ENCODE measurements at regions not wholly inside any gene's neighbourhood (a gene's known extent, or its start where the extent isn't known, plus 50 kb on each side); places are given as distances from the start of the nearest gene placed in this dataset.

GRCh38 chr10:113470372-113471240, 82.2 kb upstream of the HABP2 start:
- H3K27ac ChIP-seq (ENCODE audit: low read depth, low read length): no peak overlapping the region
- no peaks in the 10 kb centered on the region for H3K36me3 ChIP-seq (ENCODE audit: insufficient read depth, low read length)
- Mint-ChIP-seq H3K4me3 (no peak overlapping the region), H3K36me3 (no peaks in the 10 kb centered on the region), H3K27me3 (peaks cover 6 to 14% of the 10 kb centered on the region in 2 donors), H3K9me3 (peaks cover 0 to 3% (median 2%) of the 10 kb centered on the region in 5 donors), H3K27ac (no peak overlapping the region), H3K4me1 (no peaks in the 10 kb centered on the region)
- no peak overlapping the region for H3K4me3 ChIP-seq (ENCODE audit: low read length)
- no peaks in the 10 kb centered on the region for H3K9me3 ChIP-seq (ENCODE audit: low read length)
- ChIA-PET CTCF (no interaction called here), POLR2A (no interaction called here)
- no peak for DNase-seq
- no peaks in the 10 kb centered on the region for H3K4me1 ChIP-seq (ENCODE audit: insufficient read depth, low read length)
- H3K27me3 ChIP-seq (ENCODE audit: insufficient read depth, low read length, poor library complexity, severe bottlenecking): no peaks in the 10 kb centered on the region

GRCh38 chr10:113471241-113471996, 81.4 kb upstream of the HABP2 start:
- Histone ChIP-seq H3K36me3 (ENCODE audit: insufficient read depth, low read length) (no peaks in the 10 kb centered on the region), H3K4me3 (ENCODE audit: low read length) (no peak overlapping the region), H3K27ac (ENCODE audit: low read depth, low read length) (no peak overlapping the region), H3K4me1 (ENCODE audit: insufficient read depth, low read length) (no peaks in the 10 kb centered on the region), H3K27me3 (ENCODE audit: insufficient read depth, low read length, poor library complexity, severe bottlenecking) (no peaks in the 10 kb centered on the region), H3K9me3 (ENCODE audit: low read length) (no peaks in the 10 kb centered on the region)
- H3K36me3 Mint-ChIP-seq: no peaks in the 10 kb centered on the region
- ChIA-PET CTCF (no interaction called here), POLR2A (no interaction called here)
- H3K9me3 Mint-ChIP-seq: peaks cover 0 to 4% (median 0%) of the 10 kb centered on the region in 5 donors
- H3K4me3 Mint-ChIP-seq: no peak overlapping the region
- H3K4me1 Mint-ChIP-seq: no peaks in the 10 kb centered on the region
- no peak overlapping the region for H3K27ac Mint-ChIP-seq
- peaks cover 3 to 18% of the 10 kb centered on the region in 2 donors for H3K27me3 Mint-ChIP-seq
- DNase-seq: no peak

DNA sequence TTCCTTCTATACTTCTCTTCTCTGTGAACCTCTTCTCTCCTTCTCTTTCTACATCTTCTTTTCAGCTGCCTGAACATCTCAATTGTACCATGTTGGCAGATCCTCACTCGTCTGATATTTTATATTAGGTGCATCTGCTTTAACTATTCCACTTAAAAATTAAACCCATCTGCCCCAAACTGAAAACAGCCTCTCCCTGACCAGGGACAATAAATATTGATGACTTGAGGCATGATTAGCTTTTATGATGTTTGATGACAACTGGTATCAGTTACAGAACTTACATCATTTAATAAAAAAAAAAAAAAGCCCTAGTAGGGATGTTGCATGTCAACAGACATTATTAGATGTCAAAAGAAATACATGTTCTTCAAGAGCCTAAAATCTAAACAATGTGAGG, 79.8 kb upstream of the HABP2 start:
- ChIA-PET CTCF (no interaction called here), POLR2A (no interaction called here)
- peaks cover 3 to 15% of the 10 kb centered on the region in 2 donors for H3K27me3 Mint-ChIP-seq
- H3K9me3 ChIP-seq (ENCODE audit: low read length): no peaks in the 10 kb centered on the region
- no peaks in the 10 kb centered on the region for H3K36me3 ChIP-seq (ENCODE audit: insufficient read depth, low read length)
- peaks cover 0 to 4% (median 1%) of the 10 kb centered on the region in 5 donors for H3K9me3 Mint-ChIP-seq
- no peaks in the 10 kb centered on the region for H3K27me3 ChIP-seq (ENCODE audit: insufficient read depth, low read length, poor library complexity, severe bottlenecking)
- no peak overlapping the region for H3K27ac Mint-ChIP-seq
- no peaks in the 10 kb centered on the region for H3K36me3 Mint-ChIP-seq
- no peak overlapping the region for H3K4me3 Mint-ChIP-seq
- no peak overlapping the region for H3K4me3 ChIP-seq (ENCODE audit: low read length)
- H3K4me1 Mint-ChIP-seq: no peaks in the 10 kb centered on the region
- H3K4me1 ChIP-seq (ENCODE audit: insufficient read depth, low read length): no peaks in the 10 kb centered on the region
- DNase-seq: no peak
- H3K27ac ChIP-seq (ENCODE audit: low read depth, low read length): no peak overlapping the region

DNA sequence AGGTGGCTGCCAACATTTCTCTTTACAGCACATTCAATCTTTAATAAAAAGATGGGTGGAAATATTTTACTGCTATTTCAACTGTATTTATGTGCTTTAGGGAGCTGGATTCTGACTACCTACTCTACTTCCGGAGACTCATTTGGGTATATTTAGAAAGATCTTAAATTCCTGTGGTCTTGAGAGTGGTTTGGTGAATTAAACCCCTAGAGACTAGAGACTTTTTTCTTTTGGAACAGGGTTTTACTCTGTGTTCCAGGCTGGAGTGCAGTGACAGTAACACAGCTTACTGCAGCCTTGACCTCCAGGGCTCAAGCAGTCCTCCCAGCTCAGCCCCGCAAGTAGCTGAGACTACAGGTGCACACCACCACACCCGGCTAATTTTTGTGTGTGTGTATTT, 79.0 kb upstream of the HABP2 start:
- CTCF ChIA-PET: no interaction called here
- H3K27me3 Mint-ChIP-seq: peaks cover 5 to 15% of the 10 kb centered on the region in 2 donors
- H3K4me1 Mint-ChIP-seq: no peaks in the 10 kb centered on the region

DNA sequence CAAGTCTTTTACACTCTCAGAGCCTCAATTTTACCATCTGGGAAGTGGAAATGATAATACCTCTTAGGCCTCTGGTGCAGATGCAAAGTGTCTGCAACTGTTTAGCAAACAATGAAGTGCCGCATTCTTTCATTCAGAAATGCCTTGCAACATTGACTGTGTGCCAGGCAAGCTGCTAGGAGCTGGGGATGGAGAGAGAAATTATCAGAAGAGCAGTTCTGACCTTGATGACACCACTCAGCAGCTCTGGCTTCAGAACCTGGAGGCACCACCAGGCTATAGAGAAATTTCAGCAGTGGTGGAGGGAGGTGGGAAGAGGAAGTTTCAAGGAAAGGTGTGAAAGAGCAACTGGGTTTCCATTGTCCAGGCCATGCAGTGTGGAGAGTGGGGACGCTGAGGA, 78.1 kb upstream of the HABP2 start:
- ChIA-PET CTCF (no interaction called here), POLR2A (no interaction called here)
- peaks cover under 1 to 16% (median 13%) of the 10 kb centered on the region in 5 donors for H3K9me3 Mint-ChIP-seq

More for the DNA sequence above, 79.0 kb upstream of the HABP2 start:
- no peaks in the 10 kb centered on the region for H3K27me3 ChIP-seq (ENCODE audit: insufficient read depth, low read length, poor library complexity, severe bottlenecking)
- H3K4me3 ChIP-seq (ENCODE audit: low read length): no peak overlapping the region
- no peak overlapping the region for H3K27ac ChIP-seq (ENCODE audit: low read depth, low read length)
- no peak for DNase-seq
- Mint-ChIP-seq H3K9me3 (peaks cover 0 to 12% (median 6%) of the 10 kb centered on the region in 5 donors), H3K36me3 (no peaks in the 10 kb centered on the region), H3K27ac (no peak overlapping the region), H3K4me3 (no peak overlapping the region)
- H3K9me3 ChIP-seq (ENCODE audit: low read length): no peaks in the 10 kb centered on the region
- H3K36me3 ChIP-seq (ENCODE audit: insufficient read depth, low read length): no peaks in the 10 kb centered on the region
- POLR2A ChIA-PET: no interaction called here
- H3K4me1 ChIP-seq (ENCODE audit: insufficient read depth, low read length): no peaks in the 10 kb centered on the region

GRCh38 chr10:113475381-113475807, 77.5 kb upstream of the HABP2 start:
- CTCF ChIA-PET: no interaction called here
- no peaks in the 10 kb centered on the region for H3K27me3 ChIP-seq (ENCODE audit: insufficient read depth, low read length, poor library complexity, severe bottlenecking)
- H3K27ac ChIP-seq (ENCODE audit: low read depth, low read length): no peak overlapping the region
- no peak overlapping the region for H3K4me3 ChIP-seq (ENCODE audit: low read length)
- H3K4me3 Mint-ChIP-seq: no peak overlapping the region
- H3K27me3 Mint-ChIP-seq: peaks cover 5 to 15% of the 10 kb centered on the region in 2 donors
- no peak overlapping the region for H3K27ac Mint-ChIP-seq
- no peaks in the 10 kb centered on the region for H3K4me1 Mint-ChIP-seq
- DNase-seq: no peak
- H3K9me3 ChIP-seq (ENCODE audit: low read length): no peaks in the 10 kb centered on the region
- no peaks in the 10 kb centered on the region for H3K36me3 ChIP-seq (ENCODE audit: insufficient read depth, low read length)
- POLR2A ChIA-PET: no interaction called here
- H3K4me1 ChIP-seq (ENCODE audit: insufficient read depth, low read length): no peaks in the 10 kb centered on the region
- H3K9me3 Mint-ChIP-seq: peaks cover 3 to 22% (median 19%) of the 10 kb centered on the region in 5 donors
- no peaks in the 10 kb centered on the region for H3K36me3 Mint-ChIP-seq

More for the DNA sequence above, 78.1 kb upstream of the HABP2 start:
- Histone ChIP-seq H3K27ac (ENCODE audit: low read depth, low read length) (no peak overlapping the region), H3K4me1 (ENCODE audit: insufficient read depth, low read length) (no peaks in the 10 kb centered on the region), H3K9me3 (ENCODE audit: low read length) (no peaks in the 10 kb centered on the region), H3K36me3 (ENCODE audit: insufficient read depth, low read length) (no peaks in the 10 kb centered on the region), H3K27me3 (ENCODE audit: insufficient read depth, low read length, poor library complexity, severe bottlenecking) (no peaks in the 10 kb centered on the region), H3K4me3 (ENCODE audit: low read length) (no peak overlapping the region)
- H3K4me3 Mint-ChIP-seq: no peak overlapping the region
- no peaks in the 10 kb centered on the region for H3K36me3 Mint-ChIP-seq
- peaks cover 5 to 15% of the 10 kb centered on the region in 2 donors for H3K27me3 Mint-ChIP-seq
- no peak overlapping the region for H3K27ac Mint-ChIP-seq
- H3K4me1 Mint-ChIP-seq: no peaks in the 10 kb centered on the region
- no peak for DNase-seq

DNA sequence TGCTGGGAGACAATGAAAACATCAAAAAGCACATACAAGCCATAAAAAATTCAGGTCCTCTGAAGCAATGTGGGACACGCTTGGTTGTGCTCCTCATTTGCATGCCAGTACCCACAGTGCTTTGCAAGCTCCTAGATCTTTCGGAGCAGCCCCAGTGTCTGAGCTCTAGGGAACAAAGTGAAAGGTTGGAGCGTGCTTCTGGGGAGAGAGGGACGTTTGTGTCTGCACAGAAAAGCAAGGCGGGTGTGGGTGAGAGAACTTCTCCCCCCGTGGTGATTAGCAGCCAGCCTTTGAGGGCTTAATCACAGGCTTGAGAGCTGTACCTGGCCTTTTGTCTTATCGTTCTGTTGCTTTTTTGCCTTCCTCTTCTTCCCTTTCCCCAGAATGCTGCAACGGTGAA, 76.7 kb upstream of the HABP2 start:
- Mint-ChIP-seq H3K36me3 (no peaks in the 10 kb centered on the region), H3K27me3 (peaks cover 5 to 15% of the 10 kb centered on the region in 2 donors), H3K4me1 (no peaks in the 10 kb centered on the region), H3K9me3 (peaks cover 3 to 24% (median 21%) of the 10 kb centered on the region in 5 donors), H3K4me3 (no peak overlapping the region), H3K27ac (no peak overlapping the region)
- Histone ChIP-seq H3K36me3 (ENCODE audit: insufficient read depth, low read length) (no peaks in the 10 kb centered on the region), H3K27me3 (ENCODE audit: insufficient read depth, low read length, poor library complexity, severe bottlenecking) (no peaks in the 10 kb centered on the region), H3K4me1 (ENCODE audit: insufficient read depth, low read length) (no peaks in the 10 kb centered on the region), H3K4me3 (ENCODE audit: low read length) (no peak overlapping the region), H3K27ac (ENCODE audit: low read depth, low read length) (no peak overlapping the region), H3K9me3 (ENCODE audit: low read length) (no peaks in the 10 kb centered on the region)
- POLR2A ChIA-PET: no interaction called here
- DNase-seq: no peak
- CTCF ChIA-PET: no interaction called here

- no peak for DNase-seq
- Histone ChIP-seq H3K4me1 (ENCODE audit: insufficient read depth, low read length) (no peaks in the 10 kb centered on the region), H3K9me3 (ENCODE audit: low read length) (no peaks in the 10 kb centered on the region), H3K27me3 (ENCODE audit: insufficient read depth, low read length, poor library complexity, severe bottlenecking) (no peaks in the 10 kb centered on the region), H3K27ac (ENCODE audit: low read depth, low read length) (no peak overlapping the region), H3K36me3 (ENCODE audit: insufficient read depth, low read length) (no peaks in the 10 kb centered on the region), H3K4me3 (ENCODE audit: low read length) (no peak overlapping the region)
- no peak overlapping the region for H3K27ac Mint-ChIP-seq
- H3K9me3 Mint-ChIP-seq: peaks cover 3 to 24% (median 21%) of the 10 kb centered on the region in 5 donors
- no peaks in the 10 kb centered on the region for H3K36me3 Mint-ChIP-seq
- POLR2A ChIA-PET: no interaction called here
- CTCF ChIA-PET: no interaction called here
- no peak overlapping the region for H3K4me3 Mint-ChIP-seq
- peaks cover 7 to 15% of the 10 kb centered on the region in 2 donors for H3K27me3 Mint-ChIP-seq
- no peaks in the 10 kb centered on the region for H3K4me1 Mint-ChIP-seq
These were observed 76.2 kb upstream of the HABP2 start for GRCh38 chr10:113476673-113477072.
